RWPE2 (cell line): ENCODE measurements at regions not wholly inside any gene's neighbourhood (a gene's known extent, or its start where the extent isn't known, plus 50 kb on each side); places are given as distances from the start of the nearest gene placed in this dataset.

Source experiments
- ATAC-seq: fragments of 200-7000 bp; cut with Tn5 transposase; 3 replicates; pipeline ENCODE4 v1.9.1; 2021; ENCODE audit warnings: low read depth
- DNase-seq: peaks from one replicate; pipeline ENCODE4 v3.0.0-alpha.2; 2020; ENCODE audit warnings: low spot score
- H3K27ac ChIP-seq: fragments of 450-650 bp; 2 replicates; pipeline ENCODE4 v1.5.1; 2017; ENCODE audit warnings: mild to moderate bottlenecking; ENCODE audit not compliant: poor library complexity, severe bottlenecking
- H3K27me3 ChIP-seq: fragments of 250-450 bp; sonication (Bioruptor Pico); 2 replicates; pipeline ENCODE4 v1.5.1; 2021; ENCODE audit warnings: mild to moderate bottlenecking, moderate library complexity; ENCODE audit not compliant: insufficient read depth, poor library complexity, severe bottlenecking
- H3K36me3 ChIP-seq: fragments of 250-450 bp; sonication (Bioruptor Pico); 2 replicates; pipeline ENCODE4 v1.5.1; 2020; ENCODE audit warnings: low read depth, mild to moderate bottlenecking, moderate library complexity
- H3K4me1 ChIP-seq: fragments of 250-450 bp; sonication (Bioruptor Pico); 2 replicates; pipeline ENCODE4 v1.5.1; 2021; ENCODE audit warnings: mild to moderate bottlenecking, moderate library complexity; ENCODE audit not compliant: insufficient read depth, poor library complexity, severe bottlenecking
- H3K4me3 ChIP-seq: fragments of 250-450 bp; sonication (Bioruptor Pico); 2 replicates; pipeline ENCODE4 v1.5.1; 2021; ENCODE audit warnings: mild to moderate bottlenecking, moderate library complexity; ENCODE audit not compliant: severe bottlenecking
- H3K9me3 ChIP-seq: fragments of 250-450 bp; sonication (Bioruptor Pico); 2 replicates; pipeline ENCODE4 v1.5.1; 2021; ENCODE audit warnings: mild to moderate bottlenecking, moderate library complexity; ENCODE audit not compliant: severe bottlenecking
- TF ChIP-seq, protein P1 (sequence below): fragments of 450-650 bp; IDR thresholded peaks from one replicate; pipeline ENCODE4 v1.5.1; 2017; ENCODE audit warnings: mild to moderate bottlenecking, moderate library complexity; ENCODE audit not compliant: poor library complexity, severe bottlenecking

DNA sequence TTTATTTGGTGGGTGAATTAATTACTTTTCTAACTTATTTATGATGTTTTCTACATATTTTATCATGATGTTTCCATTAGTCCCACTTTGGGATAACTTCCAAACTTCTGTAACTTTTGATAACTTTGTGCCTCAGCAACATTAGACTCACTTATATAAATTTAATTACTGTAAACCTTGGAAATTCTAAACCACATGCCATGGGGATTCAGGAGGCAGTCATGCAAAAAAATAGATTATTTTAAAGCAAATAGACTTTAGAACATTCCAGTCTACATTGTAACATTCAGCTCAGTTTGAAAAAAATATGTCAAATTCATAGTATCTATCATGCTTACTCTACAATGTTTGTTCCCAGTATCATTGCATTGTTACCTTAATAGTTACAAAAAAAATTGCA, 728.5 kb upstream of the NRXN1 start:
- peaks cover 3% of the 10 kb centered on the region for H3K27me3 ChIP-seq
- no peaks in the 10 kb centered on the region for H3K9me3 ChIP-seq
- DNase-seq (no peak), ATAC-seq (no peak)
- H3K36me3 ChIP-seq, result no peaks in the 10 kb centered on the region
- no peak overlapping the region for H3K4me3 ChIP-seq
- H3K4me1 ChIP-seq, result no peaks in the 10 kb centered on the region
- H3K27ac ChIP-seq, result no peak overlapping the region
- TF ChIP-seq, protein P1, sequence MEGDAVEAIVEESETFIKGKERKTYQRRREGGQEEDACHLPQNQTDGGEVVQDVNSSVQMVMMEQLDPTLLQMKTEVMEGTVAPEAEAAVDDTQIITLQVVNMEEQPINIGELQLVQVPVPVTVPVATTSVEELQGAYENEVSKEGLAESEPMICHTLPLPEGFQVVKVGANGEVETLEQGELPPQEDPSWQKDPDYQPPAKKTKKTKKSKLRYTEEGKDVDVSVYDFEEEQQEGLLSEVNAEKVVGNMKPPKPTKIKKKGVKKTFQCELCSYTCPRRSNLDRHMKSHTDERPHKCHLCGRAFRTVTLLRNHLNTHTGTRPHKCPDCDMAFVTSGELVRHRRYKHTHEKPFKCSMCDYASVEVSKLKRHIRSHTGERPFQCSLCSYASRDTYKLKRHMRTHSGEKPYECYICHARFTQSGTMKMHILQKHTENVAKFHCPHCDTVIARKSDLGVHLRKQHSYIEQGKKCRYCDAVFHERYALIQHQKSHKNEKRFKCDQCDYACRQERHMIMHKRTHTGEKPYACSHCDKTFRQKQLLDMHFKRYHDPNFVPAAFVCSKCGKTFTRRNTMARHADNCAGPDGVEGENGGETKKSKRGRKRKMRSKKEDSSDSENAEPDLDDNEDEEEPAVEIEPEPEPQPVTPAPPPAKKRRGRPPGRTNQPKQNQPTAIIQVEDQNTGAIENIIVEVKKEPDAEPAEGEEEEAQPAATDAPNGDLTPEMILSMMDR, result no peak

DNA sequence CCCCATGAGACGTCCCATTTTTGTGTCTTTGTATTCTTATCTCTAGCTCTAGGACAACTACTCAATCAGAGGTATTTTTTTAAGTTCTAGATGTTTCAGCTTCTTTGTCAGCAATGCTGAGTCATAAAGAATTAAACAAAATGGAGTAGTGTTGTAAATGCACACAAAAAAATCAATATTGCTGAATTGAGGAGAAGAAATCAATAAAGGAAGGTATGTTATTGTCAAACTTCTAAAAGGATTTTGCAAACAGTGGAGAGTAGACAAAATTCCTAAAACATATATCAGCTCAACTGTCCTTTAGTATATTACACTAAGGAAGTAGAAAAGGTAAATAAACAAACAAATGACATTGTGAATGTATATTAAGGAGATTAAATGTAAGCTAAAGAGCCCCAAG, 726.1 kb upstream of the NRXN1 start:
- no peak for DNase-seq

DNA sequence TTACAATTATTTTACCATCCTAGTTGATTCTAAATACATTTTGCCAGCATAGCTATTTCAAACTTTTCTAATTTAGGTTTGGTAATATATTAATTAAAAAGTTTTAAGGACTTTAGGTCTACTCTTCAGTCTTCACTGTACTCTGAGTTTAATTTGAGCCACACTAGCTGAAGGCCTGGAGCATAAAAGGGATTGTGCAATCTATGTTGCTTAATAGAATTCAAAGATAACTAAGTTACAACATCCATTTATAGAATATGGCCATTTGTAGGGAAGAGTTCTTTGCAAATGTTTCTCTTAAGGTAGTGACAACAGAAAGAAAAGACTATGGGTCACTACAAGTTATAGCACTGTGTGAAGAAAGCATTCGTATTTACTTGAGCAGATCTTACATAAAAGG, 702.2 kb upstream of the NRXN1 start:
- Histone ChIP-seq H3K9me3 (no peaks in the 10 kb centered on the region), H3K4me3 (no peak overlapping the region), H3K27me3 (no peaks in the 10 kb centered on the region), H3K27ac (no peak overlapping the region), H3K4me1 (no peaks in the 10 kb centered on the region), H3K36me3 (no peaks in the 10 kb centered on the region)
- ATAC-seq, result no peak; the same call in 2 of the 3 replicates
- TF ChIP-seq, protein P1, result no peak
- no peak for DNase-seq

More for the DNA sequence above, 726.1 kb upstream of the NRXN1 start:
- Histone ChIP-seq H3K9me3 (no peaks in the 10 kb centered on the region), H3K36me3 (no peaks in the 10 kb centered on the region), H3K4me1 (no peaks in the 10 kb centered on the region), H3K27ac (no peak overlapping the region), H3K4me3 (no peak overlapping the region), H3K27me3 (peaks cover 3% of the 10 kb centered on the region)
- TF ChIP-seq, protein P1, result no peak
- no peak for ATAC-seq

DNA sequence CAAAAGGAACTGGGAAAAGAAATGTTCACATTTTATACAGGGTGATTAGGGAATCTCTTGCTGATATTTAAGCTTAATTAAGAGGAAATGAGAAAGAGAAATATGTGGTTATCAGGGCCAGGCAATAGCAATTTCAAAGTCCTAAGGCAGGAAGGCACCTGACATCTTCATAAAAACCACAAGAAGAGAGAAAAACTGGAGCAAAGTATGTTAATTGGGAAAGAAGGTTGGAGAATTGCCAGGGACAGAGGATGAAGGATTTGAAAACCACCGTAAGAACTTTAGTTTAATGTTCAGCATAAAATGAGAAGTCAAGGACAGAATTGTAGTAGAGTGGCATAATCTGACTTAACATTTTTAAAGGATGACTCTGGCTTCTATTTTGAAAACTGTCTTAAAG, 691.8 kb upstream of the NRXN1 start:
- DNase-seq, result no peak
- Histone ChIP-seq H3K9me3 (no peaks in the 10 kb centered on the region), H3K27me3 (no peaks in the 10 kb centered on the region), H3K4me3 (no peak overlapping the region), H3K27ac (no peak overlapping the region), H3K36me3 (no peaks in the 10 kb centered on the region), H3K4me1 (no peaks in the 10 kb centered on the region)
- TF ChIP-seq, protein P1, result no peak
- no peak for ATAC-seq

DNA sequence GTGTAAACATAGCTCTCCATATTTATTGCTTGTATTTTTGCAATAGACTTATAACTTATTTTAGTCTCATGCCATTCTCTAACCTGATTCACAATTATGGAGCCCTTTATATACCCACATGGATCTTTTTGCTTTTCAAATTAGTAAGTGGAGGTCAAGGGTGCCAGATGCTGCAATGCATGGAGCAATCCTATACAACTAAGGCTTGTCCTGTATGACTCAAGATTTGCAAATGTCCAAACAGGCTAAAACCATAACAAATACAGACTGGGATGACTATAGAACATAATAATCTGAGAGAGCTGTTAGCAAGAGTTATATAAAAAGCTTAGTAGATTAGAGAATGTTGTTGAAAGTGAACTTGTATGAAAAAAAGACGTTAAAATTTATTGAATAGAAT, 690.4 kb upstream of the NRXN1 start:
- ATAC-seq (peak; percentile 54; the same call in 2 of the 3 replicates), DNase-seq (no peak)
- Histone ChIP-seq H3K27me3 (no peaks in the 10 kb centered on the region), H3K9me3 (no peaks in the 10 kb centered on the region), H3K36me3 (no peaks in the 10 kb centered on the region), H3K27ac (no peak overlapping the region), H3K4me1 (no peaks in the 10 kb centered on the region), H3K4me3 (no peak overlapping the region)
- TF ChIP-seq, protein P1, result no peak
